GM23338 (cell line): ENCODE measurements at regions not wholly inside any gene's neighbourhood (a gene's known extent, or its start where the extent isn't known, plus 50 kb on each side); places are given as distances from the start of the nearest gene placed in this dataset.

Experiments
- ATAC-seq: fragments of 200-7000 bp; cut with Tn5 transposase; 3 replicates; pipeline ENCODE4 v1.9.1; 2020
- DNase-seq: peaks from one replicate; pipeline ENCODE4 v3.0.0-alpha.2; 2015; ENCODE audit warnings: low spot score
- H2AFZ ChIP-seq: fragments of 200-600 bp; sonication (generic); 2 replicates; pipeline ENCODE4 v1.8.0; 2016; ENCODE audit warnings: antibody characterized with exemption, mild to moderate bottlenecking, moderate library complexity
- H3F3A ChIP-seq: fragments of 200-600 bp; sonication (generic); replicated peaks from 2 replicates; pipeline ENCODE4 v1.8.0; 2017; ENCODE audit warnings: antibody characterized with exemption, mixed run types, low read depth
- H3K27ac ChIP-seq: fragments of 200-600 bp; sonication (generic); 2 replicates; pipeline ENCODE4 v1.6.1; 2016; ENCODE audit warnings: low read depth
- H3K27me3 ChIP-seq: fragments of 200-600 bp; sonication (generic); 2 replicates; pipeline ENCODE4 v1.8.0; 2016; ENCODE audit warnings: mild to moderate bottlenecking, mixed run types, moderate library complexity; ENCODE audit not compliant: insufficient read depth
- H3K36me3 ChIP-seq: fragments of 200-600 bp; sonication (generic); 2 replicates; pipeline ENCODE4 v1.8.0; 2016; ENCODE audit warnings: mild to moderate bottlenecking; ENCODE audit not compliant: insufficient read depth
- H3K4me1 ChIP-seq: fragments of 200-600 bp; sonication (generic); 2 replicates; pipeline ENCODE4 v1.8.0; 2016; ENCODE audit warnings: mild to moderate bottlenecking, moderate library complexity; ENCODE audit not compliant: insufficient read depth
- H3K4me2 ChIP-seq: fragments of 200-600 bp; sonication (generic); 2 replicates; pipeline ENCODE4 v1.7.1; 2017; ENCODE audit warnings: mixed run types
- H3K4me3 ChIP-seq: fragments of 200-600 bp; sonication (generic); 2 replicates; pipeline ENCODE4 v1.6.1; 2016; ENCODE audit warnings: mixed run types
- H3K79me2 ChIP-seq: fragments of 200-600 bp; sonication (generic); replicated peaks from 2 replicates; pipeline ENCODE4 v1.8.0; 2017; ENCODE audit warnings: mild to moderate bottlenecking; ENCODE audit not compliant: insufficient read depth
- H3K9me2 ChIP-seq: fragments of 200-600 bp; sonication (generic); 2 replicates; pipeline ENCODE4 v1.8.0; 2017; ENCODE audit not compliant: insufficient read depth
- H4K20me1 ChIP-seq: fragments of 200-600 bp; sonication (generic); replicated peaks from 2 replicates; pipeline ENCODE4 v1.8.0; 2017; ENCODE audit warnings: mild to moderate bottlenecking; ENCODE audit not compliant: insufficient read depth
- H3K27ac Mint-ChIP-seq: 2 replicates; pipeline ENCODE4 v1.8.0; 2020; ENCODE audit warnings: inconsistent platforms, mild to moderate bottlenecking, moderate library complexity, mixed read lengths
- H3K27me3 Mint-ChIP-seq: 3 replicates; pipeline ENCODE4 v1.8.0; 2022; ENCODE audit warnings: low read depth, mild to moderate bottlenecking, moderate library complexity, mixed read lengths, inconsistent platforms; ENCODE audit not compliant: insufficient read depth, poor library complexity
- H3K36me3 Mint-ChIP-seq: 3 replicates; pipeline ENCODE4 v1.8.0; 2021; ENCODE audit warnings: low read depth, mild to moderate bottlenecking, inconsistent platforms, moderate library complexity, mixed read lengths
- H3K4me1 Mint-ChIP-seq: 3 replicates; pipeline ENCODE4 v1.8.0; 2020; ENCODE audit warnings: mild to moderate bottlenecking, inconsistent platforms, mixed read lengths
- H3K4me3 Mint-ChIP-seq: 3 replicates; pipeline ENCODE4 v1.8.0; 2021; ENCODE audit warnings: moderate library complexity, mild to moderate bottlenecking, inconsistent platforms, mixed read lengths
- H3K9me3 Mint-ChIP-seq: 3 replicates; pipeline ENCODE4 v1.8.0; 2020; ENCODE audit warnings: moderate library complexity, mild to moderate bottlenecking, inconsistent platforms, mixed read lengths
- CREB1 ChIP-seq: fragments of 250-450 bp; sonication (Bioruptor Pico); IDR thresholded peaks from 2 replicates; pipeline ENCODE4 v1.5.0; 2020; ENCODE audit warnings: low read depth, mild to moderate bottlenecking, moderate library complexity
- EZH2 ChIP-seq: fragments of 200-600 bp; sonication (generic); IDR thresholded peaks from one replicate; pipeline ENCODE4 v1.8.0; 2017; ENCODE audit warnings: antibody characterized with exemption, mild to moderate bottlenecking, low read depth; ENCODE audit not compliant: unreplicated experiment
- EZH2phosphoT487 ChIP-seq: fragments of 200-600 bp; sonication (generic); IDR thresholded peaks from one replicate; pipeline ENCODE4 v1.8.1; 2018; ENCODE audit warnings: antibody characterized with exemption; ENCODE audit not compliant: unreplicated experiment
- JUNB ChIP-seq: IDR thresholded peaks from one replicate; pipeline ENCODE4 v1.6.1; 2016; ENCODE audit warnings: antibody characterized with exemption; ENCODE audit not compliant: unreplicated experiment
- POLR2AphosphoS5 ChIP-seq: IDR thresholded peaks from 2 replicates; pipeline ENCODE4 v1.6.1; 2016; ENCODE audit warnings: antibody characterized with exemption, low read depth
- STAT1 ChIP-seq: IDR thresholded peaks from one replicate; pipeline ENCODE4 v1.6.1; 2016; ENCODE audit warnings: antibody characterized with exemption; ENCODE audit not compliant: unreplicated experiment
- ZNF114 ChIP-seq: fragments of 250-450 bp; sonication (Bioruptor Pico); IDR thresholded peaks from 2 replicates; pipeline ENCODE4 v1.5.0; 2020; ENCODE audit warnings: mild to moderate bottlenecking, moderate library complexity
- ZNF331 ChIP-seq: fragments of 250-450 bp; sonication (Bioruptor Pico); IDR thresholded peaks from 2 replicates; pipeline ENCODE4 v1.5.0; 2020; ENCODE audit warnings: low read depth, mild to moderate bottlenecking, moderate library complexity
- TF ChIP-seq, protein P1 (sequence below): IDR thresholded peaks from one replicate; pipeline ENCODE4 v1.6.1; 2018; ENCODE audit warnings: antibody characterized with exemption; ENCODE audit not compliant: unreplicated experiment
- TF ChIP-seq, protein P2 (sequence below): IDR thresholded peaks from 2 replicates; pipeline ENCODE4 v1.6.1; 2016; ENCODE audit warnings: antibody characterized with exemption
- TF ChIP-seq, protein P3 (sequence below): fragments of 250-450 bp; sonication (Bioruptor Pico); IDR thresholded peaks from 2 replicates; pipeline ENCODE4 v1.5.0; 2020; ENCODE audit warnings: mild to moderate bottlenecking, moderate library complexity
- TF ChIP-seq, protein P4 (sequence below), 2 experiments: fragments of 200-600 bp in 1 of 2; sonication (generic) in 1 of 2; conservative IDR thresholded peaks; 2 replicates each; pipeline versions ENCODE4 v1.5.1 to v1.6.1; 2016 to 2017; ENCODE audit warnings: antibody characterized with exemption in 2 of 2, low read depth in 2 of 2, mild to moderate bottlenecking in 2 of 2, moderate library complexity in 1 of 2

DNA sequence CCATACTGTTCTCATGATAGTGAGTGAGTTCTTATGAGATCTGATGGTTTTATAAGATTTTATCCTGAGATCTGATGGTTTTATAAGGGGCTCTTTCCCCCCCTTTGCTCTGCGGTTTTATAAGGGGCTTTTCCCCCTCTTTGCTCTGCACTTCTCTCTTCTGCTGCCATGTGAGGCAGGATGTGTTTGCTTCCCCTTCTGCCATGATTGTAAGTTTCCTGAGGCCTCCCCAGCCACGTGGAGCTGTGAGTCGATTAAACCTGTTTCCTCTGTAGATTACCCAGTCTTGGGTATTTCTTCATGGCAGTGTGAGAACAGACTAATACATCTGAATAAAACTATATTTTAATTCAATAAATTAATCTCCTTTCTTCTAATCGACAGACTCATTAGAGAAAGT is 64.9 kb upstream of the ZSWIM6 start:
- peaks cover 4% of the 10 kb centered on the region; the same call in 1 of the 2 replicates for H3K4me1 ChIP-seq
- Mint-ChIP-seq H3K9me3 (no peaks in the 10 kb centered on the region), H3K4me1 (peaks cover 17% of the 10 kb centered on the region), H3K4me3 (no peak overlapping the region), H3K36me3 (no peaks in the 10 kb centered on the region), H3K27ac (no peak overlapping the region), H3K27me3 (peaks cover 4% of the 10 kb centered on the region)
- H3K4me2 ChIP-seq, result no peak overlapping the region
- H3K27ac ChIP-seq, result no peak overlapping the region
- no peaks in the 10 kb centered on the region for H3K36me3 ChIP-seq
- H3K27me3 ChIP-seq, result no peaks in the 10 kb centered on the region
- H4K20me1 ChIP-seq, result no peaks in the 10 kb centered on the region
- H3F3A ChIP-seq, result no peaks in the 10 kb centered on the region
- DNase-seq, result no peak
- no peak overlapping the region for H3K4me3 ChIP-seq
- TF ChIP-seq ZNF331 (CRISPR knock-in tag) (no peak), CREB1 (CRISPR knock-in tag) (no peak), JUNB (no peak), EZH2phosphoT487 (no peak), EZH2 (no peak), STAT1 (no peak), ZNF114 (CRISPR knock-in tag) (no peak), POLR2AphosphoS5 (no peak)
- TF ChIP-seq, protein P1, sequence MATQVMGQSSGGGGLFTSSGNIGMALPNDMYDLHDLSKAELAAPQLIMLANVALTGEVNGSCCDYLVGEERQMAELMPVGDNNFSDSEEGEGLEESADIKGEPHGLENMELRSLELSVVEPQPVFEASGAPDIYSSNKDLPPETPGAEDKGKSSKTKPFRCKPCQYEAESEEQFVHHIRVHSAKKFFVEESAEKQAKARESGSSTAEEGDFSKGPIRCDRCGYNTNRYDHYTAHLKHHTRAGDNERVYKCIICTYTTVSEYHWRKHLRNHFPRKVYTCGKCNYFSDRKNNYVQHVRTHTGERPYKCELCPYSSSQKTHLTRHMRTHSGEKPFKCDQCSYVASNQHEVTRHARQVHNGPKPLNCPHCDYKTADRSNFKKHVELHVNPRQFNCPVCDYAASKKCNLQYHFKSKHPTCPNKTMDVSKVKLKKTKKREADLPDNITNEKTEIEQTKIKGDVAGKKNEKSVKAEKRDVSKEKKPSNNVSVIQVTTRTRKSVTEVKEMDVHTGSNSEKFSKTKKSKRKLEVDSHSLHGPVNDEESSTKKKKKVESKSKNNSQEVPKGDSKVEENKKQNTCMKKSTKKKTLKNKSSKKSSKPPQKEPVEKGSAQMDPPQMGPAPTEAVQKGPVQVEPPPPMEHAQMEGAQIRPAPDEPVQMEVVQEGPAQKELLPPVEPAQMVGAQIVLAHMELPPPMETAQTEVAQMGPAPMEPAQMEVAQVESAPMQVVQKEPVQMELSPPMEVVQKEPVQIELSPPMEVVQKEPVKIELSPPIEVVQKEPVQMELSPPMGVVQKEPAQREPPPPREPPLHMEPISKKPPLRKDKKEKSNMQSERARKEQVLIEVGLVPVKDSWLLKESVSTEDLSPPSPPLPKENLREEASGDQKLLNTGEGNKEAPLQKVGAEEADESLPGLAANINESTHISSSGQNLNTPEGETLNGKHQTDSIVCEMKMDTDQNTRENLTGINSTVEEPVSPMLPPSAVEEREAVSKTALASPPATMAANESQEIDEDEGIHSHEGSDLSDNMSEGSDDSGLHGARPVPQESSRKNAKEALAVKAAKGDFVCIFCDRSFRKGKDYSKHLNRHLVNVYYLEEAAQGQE, result no peak
- TF ChIP-seq, protein P2, sequence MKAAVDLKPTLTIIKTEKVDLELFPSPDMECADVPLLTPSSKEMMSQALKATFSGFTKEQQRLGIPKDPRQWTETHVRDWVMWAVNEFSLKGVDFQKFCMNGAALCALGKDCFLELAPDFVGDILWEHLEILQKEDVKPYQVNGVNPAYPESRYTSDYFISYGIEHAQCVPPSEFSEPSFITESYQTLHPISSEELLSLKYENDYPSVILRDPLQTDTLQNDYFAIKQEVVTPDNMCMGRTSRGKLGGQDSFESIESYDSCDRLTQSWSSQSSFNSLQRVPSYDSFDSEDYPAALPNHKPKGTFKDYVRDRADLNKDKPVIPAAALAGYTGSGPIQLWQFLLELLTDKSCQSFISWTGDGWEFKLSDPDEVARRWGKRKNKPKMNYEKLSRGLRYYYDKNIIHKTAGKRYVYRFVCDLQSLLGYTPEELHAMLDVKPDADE, result no peak
- TF ChIP-seq, protein P3, sequence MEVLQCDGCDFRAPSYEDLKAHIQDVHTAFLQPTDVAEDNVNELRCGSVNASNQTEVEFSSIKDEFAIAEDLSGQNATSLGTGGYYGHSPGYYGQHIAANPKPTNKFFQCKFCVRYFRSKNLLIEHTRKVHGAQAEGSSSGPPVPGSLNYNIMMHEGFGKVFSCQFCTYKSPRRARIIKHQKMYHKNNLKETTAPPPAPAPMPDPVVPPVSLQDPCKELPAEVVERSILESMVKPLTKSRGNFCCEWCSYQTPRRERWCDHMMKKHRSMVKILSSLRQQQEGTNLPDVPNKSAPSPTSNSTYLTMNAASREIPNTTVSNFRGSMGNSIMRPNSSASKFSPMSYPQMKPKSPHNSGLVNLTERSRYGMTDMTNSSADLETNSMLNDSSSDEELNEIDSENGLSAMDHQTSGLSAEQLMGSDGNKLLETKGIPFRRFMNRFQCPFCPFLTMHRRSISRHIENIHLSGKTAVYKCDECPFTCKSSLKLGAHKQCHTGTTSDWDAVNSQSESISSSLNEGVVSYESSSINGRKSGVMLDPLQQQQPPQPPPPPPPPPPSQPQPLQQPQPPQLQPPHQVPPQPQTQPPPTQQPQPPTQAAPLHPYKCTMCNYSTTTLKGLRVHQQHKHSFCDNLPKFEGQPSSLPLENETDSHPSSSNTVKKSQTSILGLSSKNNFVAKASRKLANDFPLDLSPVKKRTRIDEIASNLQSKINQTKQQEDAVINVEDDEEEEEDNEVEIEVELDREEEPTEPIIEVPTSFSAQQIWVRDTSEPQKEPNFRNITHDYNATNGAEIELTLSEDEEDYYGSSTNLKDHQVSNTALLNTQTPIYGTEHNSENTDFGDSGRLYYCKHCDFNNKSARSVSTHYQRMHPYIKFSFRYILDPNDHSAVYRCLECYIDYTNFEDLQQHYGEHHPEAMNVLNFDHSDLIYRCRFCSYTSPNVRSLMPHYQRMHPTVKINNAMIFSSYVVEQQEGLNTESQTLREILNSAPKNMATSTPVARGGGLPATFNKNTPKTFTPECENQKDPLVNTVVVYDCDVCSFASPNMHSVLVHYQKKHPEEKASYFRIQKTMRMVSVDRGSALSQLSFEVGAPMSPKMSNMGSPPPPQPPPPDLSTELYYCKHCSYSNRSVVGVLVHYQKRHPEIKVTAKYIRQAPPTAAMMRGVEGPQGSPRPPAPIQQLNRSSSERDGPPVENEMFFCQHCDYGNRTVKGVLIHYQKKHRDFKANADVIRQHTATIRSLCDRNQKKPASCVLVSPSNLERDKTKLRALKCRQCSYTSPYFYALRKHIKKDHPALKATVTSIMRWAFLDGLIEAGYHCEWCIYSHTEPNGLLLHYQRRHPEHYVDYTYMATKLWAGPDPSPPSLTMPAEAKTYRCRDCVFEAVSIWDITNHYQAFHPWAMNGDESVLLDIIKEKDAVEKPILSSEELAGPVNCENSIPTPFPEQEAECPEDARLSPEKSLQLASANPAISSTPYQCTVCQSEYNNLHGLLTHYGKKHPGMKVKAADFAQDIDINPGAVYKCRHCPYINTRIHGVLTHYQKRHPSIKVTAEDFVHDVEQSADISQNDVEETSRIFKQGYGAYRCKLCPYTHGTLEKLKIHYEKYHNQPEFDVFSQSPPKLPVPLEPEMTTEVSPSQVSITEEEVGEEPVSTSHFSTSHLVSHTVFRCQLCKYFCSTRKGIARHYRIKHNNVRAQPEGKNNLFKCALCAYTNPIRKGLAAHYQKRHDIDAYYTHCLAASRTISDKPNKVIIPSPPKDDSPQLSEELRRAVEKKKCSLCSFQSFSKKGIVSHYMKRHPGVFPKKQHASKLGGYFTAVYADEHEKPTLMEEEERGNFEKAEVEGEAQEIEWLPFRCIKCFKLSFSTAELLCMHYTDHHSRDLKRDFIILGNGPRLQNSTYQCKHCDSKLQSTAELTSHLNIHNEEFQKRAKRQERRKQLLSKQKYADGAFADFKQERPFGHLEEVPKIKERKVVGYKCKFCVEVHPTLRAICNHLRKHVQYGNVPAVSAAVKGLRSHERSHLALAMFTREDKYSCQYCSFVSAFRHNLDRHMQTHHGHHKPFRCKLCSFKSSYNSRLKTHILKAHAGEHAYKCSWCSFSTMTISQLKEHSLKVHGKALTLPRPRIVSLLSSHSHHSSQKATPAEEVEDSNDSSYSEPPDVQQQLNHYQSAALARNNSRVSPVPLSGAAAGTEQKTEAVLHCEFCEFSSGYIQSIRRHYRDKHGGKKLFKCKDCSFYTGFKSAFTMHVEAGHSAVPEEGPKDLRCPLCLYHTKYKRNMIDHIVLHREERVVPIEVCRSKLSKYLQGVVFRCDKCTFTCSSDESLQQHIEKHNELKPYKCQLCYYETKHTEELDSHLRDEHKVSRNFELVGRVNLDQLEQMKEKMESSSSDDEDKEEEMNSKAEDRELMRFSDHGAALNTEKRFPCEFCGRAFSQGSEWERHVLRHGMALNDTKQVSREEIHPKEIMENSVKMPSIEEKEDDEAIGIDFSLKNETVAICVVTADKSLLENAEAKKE (CRISPR knock-in tag), result no peak
- TF ChIP-seq, protein P4, sequence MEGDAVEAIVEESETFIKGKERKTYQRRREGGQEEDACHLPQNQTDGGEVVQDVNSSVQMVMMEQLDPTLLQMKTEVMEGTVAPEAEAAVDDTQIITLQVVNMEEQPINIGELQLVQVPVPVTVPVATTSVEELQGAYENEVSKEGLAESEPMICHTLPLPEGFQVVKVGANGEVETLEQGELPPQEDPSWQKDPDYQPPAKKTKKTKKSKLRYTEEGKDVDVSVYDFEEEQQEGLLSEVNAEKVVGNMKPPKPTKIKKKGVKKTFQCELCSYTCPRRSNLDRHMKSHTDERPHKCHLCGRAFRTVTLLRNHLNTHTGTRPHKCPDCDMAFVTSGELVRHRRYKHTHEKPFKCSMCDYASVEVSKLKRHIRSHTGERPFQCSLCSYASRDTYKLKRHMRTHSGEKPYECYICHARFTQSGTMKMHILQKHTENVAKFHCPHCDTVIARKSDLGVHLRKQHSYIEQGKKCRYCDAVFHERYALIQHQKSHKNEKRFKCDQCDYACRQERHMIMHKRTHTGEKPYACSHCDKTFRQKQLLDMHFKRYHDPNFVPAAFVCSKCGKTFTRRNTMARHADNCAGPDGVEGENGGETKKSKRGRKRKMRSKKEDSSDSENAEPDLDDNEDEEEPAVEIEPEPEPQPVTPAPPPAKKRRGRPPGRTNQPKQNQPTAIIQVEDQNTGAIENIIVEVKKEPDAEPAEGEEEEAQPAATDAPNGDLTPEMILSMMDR (conservative IDR thresholded peaks at IDR 0.05; ENCODE audit: low read depth in 2 of 2), result no peak
- no peaks in the 10 kb centered on the region for H3K79me2 ChIP-seq
- ATAC-seq, result no peak
- H3K9me2 ChIP-seq, result no peaks in the 10 kb centered on the region
- H2AFZ ChIP-seq, result no peak overlapping the region
